Lower lobe of right lung (tissue), 2 donors: ENCODE measurements at regions not wholly inside any gene's neighbourhood (a gene's known extent, or its start where the extent isn't known, plus 50 kb on each side); places are given as distances from the start of the nearest gene placed in this dataset.

ENCODE experiments used
- ATAC-seq, 2 donors: fragments of 200-7000 bp; cut with Tn5 transposase; one replicate each; pipeline ENCODE4 v1.9.1; 2020 to 2022; ENCODE audit warnings: mild to moderate bottlenecking in 2 of 2, moderate library complexity in 2 of 2
- DNase-seq: peaks from one replicate; pipeline ENCODE4 v3.0.0-alpha.2; 2020
- H3K27ac ChIP-seq: fragments of 200-600 bp; one replicate; pipeline ENCODE4 v1.8.0; 2022
- H3K27me3 ChIP-seq: fragments of 200-600 bp; one replicate; pipeline ENCODE4 v1.8.0; 2022; ENCODE audit warnings: low read depth
- H3K36me3 ChIP-seq: fragments of 200-600 bp; one replicate; pipeline ENCODE4 v1.8.0; 2022; ENCODE audit warnings: mild to moderate bottlenecking
- H3K4me1 ChIP-seq: fragments of 200-600 bp; one replicate; pipeline ENCODE4 v1.8.0; 2022
- H3K4me3 ChIP-seq: fragments of 200-600 bp; one replicate; pipeline ENCODE4 v1.8.0; 2022; ENCODE audit warnings: mild to moderate bottlenecking
- H3K9me3 ChIP-seq: fragments of 200-600 bp; one replicate; pipeline ENCODE4 v1.8.0; 2022
- CTCF ChIP-seq: fragments of 200-600 bp; IDR thresholded peaks from one replicate; pipeline ENCODE4 v1.8.0; 2022; ENCODE audit warnings: antibody characterized with exemption, mild to moderate bottlenecking
- intact Hi-C: fragments of 100-400 bp; cut with DNase I; formaldehyde crosslinking; loops from one replicate; pipeline ENCODE4 v1.11.0; 2022
- donor health status: DM: no; HTN: yes; CAD: no; lungs with severe emphysema.

DNA sequence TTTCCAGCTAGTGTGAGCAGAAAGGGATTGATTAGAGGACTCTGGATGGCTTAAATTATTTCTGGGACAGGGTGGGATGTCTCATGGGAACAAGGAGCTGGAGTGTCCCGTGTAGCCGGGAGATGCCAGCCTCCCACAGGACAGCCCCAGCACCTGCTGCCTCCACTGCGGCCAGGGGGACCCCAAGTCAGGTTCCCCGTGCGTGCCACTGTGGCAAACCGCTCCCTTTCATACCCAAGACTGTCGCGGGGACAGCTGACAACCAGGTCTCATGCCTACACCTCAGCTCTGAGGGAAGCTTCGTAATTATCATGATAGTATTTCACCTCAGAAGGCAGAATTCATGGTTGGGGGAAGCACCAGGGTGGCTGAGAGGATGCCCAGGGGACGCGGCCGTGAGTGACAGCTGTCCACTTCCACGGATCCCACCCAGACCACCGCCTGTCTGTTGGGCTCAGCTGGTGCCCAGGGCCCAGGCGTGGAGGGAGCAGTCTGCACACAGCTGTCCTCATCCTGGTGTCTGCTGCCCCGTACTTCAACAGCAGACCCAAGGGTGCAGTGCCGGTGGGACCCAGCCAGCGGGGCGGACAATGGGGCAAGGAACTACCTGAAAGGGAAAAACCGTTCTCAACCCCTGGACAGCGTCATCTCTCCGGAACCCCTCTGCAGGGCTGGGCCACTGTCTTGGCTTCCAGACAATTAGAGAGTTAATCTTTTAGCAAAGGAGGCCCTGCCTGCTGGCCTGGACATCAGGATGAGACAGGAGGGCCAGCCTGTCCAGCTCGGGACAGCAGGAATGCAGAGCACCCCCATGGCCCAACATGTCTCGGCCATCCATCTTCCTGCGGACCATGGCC lies 166.9 kb downstream of the OLFM1 start:
- intact Hi-C loops = no loop called here
- H3K4me3 ChIP-seq = no peak overlapping the region
- no peak for TF ChIP-seq CTCF
- H3K4me1 ChIP-seq = no peaks in the 10 kb centered on the region
- H3K36me3 ChIP-seq = no peaks in the 10 kb centered on the region
- H3K27ac ChIP-seq = no peak overlapping the region
- DNase-seq (peak; percentile 26), ATAC-seq (no peak)
- H3K9me3 ChIP-seq = no peaks in the 10 kb centered on the region
- H3K27me3 ChIP-seq = peaks cover 9% of the 10 kb centered on the region

GRCh38 chr9:135255033-135255840 lies 167.8 kb downstream of the OLFM1 start:
- no peak overlapping the region for H3K4me3 ChIP-seq
- peaks cover 9% of the 10 kb centered on the region for H3K27me3 ChIP-seq
- DNase-seq = peak; percentile 39
- no peak for TF ChIP-seq CTCF
- intact Hi-C loops = no loop called here
- no peaks in the 10 kb centered on the region for H3K9me3 ChIP-seq
- H3K4me1 ChIP-seq = no peaks in the 10 kb centered on the region
- no peak overlapping the region for H3K27ac ChIP-seq
- ATAC-seq = peak in 1 of 2 donors; percentile 33
- no peaks in the 10 kb centered on the region for H3K36me3 ChIP-seq

DNA sequence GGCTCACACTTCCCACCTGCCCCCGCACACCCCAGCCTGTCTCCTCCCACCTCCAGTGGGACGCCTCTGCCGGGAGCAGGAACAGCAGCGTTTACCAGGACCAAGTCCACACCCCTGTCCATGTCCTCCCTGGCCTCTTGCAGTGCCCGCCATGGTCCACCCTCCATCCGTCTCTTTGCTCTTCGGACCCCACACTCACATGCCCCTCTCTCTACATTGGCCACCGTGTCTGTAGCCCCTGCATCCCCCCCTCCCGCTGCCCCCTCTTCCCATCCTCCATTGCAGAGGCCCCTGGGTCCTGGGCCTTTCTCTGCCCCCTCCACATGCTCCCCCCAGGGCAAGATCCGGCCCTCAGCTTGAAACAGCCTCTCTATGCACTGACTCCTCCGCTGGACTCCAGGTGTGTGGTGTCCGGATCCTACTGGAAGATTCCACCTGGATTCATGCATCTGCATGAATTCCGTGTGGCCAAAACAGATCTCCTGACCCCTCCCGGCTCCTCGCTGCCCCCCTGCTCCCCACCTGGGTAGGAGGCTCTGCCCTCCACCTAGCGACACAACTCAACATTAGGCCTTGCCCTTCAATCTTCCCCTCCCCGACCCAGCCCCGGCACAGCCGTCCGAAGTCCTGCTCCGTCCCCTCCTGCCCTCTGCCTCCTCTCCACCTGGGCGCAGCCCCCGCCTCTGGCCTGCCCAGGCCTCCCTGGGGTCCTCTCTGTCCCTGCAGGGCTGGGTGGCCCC lies 168.5 kb downstream of the OLFM1 start:
- H3K4me3 ChIP-seq = no peak overlapping the region
- no peak for TF ChIP-seq CTCF
- H3K27ac ChIP-seq = no peak overlapping the region
- H3K4me1 ChIP-seq = no peaks in the 10 kb centered on the region
- ATAC-seq (no peak), DNase-seq (peak; percentile 39)
- intact Hi-C loops = no loop called here
- H3K36me3 ChIP-seq = no peaks in the 10 kb centered on the region
- H3K9me3 ChIP-seq = no peaks in the 10 kb centered on the region
- H3K27me3 ChIP-seq = peaks cover 9% of the 10 kb centered on the region

DNA sequence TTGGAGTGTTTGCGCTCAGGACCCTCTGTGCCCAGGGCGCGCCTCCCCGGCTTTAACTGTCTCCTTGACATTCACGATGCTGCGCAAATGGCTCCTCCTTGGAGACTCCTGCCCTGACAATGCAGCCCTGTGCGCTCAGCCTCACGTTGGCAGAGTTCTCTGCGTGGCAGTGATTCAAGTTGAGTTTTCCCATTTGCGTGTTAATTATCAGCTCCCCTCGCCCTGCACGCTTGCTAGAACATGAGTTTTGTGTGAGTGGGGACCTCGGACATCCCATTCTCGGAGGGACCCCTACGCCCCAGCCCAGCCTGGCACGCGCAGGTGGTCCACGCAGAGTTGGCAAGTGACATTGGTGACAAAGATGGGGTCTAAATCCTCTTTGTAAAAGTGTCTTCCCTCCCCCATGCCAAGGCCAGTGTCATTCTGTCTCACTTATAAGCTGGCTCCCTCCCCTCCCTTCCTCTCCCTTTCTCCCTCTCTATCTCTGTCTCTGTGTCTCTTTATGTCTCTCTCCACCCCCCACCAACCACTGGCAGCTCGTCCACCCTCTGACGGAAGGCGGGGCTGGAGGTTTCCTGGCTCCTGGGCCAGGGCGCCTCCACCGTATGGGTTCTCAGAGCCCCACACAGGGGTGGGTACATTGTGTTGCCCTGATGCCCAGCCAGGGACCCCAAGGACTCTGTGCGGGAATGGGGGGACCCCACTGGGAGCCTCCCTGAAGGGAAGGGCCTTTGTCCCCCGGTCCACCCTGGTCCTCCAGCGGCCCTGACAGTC lies 169.3 kb downstream of the OLFM1 start:
- peaks cover 9% of the 10 kb centered on the region for H3K27me3 ChIP-seq
- intact Hi-C loops = no loop called here
- no peak for ATAC-seq

More for the DNA sequence above, 169.3 kb downstream of the OLFM1 start:
- DNase-seq = peak; percentile 29
- H3K4me3 ChIP-seq = no peak overlapping the region
- H3K4me1 ChIP-seq = no peaks in the 10 kb centered on the region
- no peak for TF ChIP-seq CTCF
- H3K9me3 ChIP-seq = no peaks in the 10 kb centered on the region
- no peak overlapping the region for H3K27ac ChIP-seq
- H3K36me3 ChIP-seq = no peaks in the 10 kb centered on the region
